ENCODE measurements at regions not wholly inside any gene's neighbourhood (a gene's known extent, or its start where the extent isn't known, plus 50 kb on each side); places are given as distances from the start of the nearest gene placed in this dataset.
"Not testable (repeated sequence)": the region's sequence is repeated elsewhere in the genome, so short reads cannot be mapped to it uniquely, and the experiment has no call there.

- no peak for ATAC-seq (replicated peaks)
- H3K4me3 Mint-ChIP-seq, result no peak overlapping the region
- no peak for DNase-seq
- H3K27ac Mint-ChIP-seq, result no peak overlapping the region
- H3K27me3 Mint-ChIP-seq, result no peaks in the 10 kb centered on the region
- no peaks in the 10 kb centered on the region for H3K4me1 Mint-ChIP-seq (ENCODE audit: low read depth in 2 of 2)
- peaks cover 0 to 3% of the 10 kb centered on the region in 2 donors for H3K9me3 Mint-ChIP-seq
- H3K36me3 Mint-ChIP-seq (ENCODE audit: insufficient read depth), result no peaks in the 10 kb centered on the region
Measured at GRCh38 chrX:10676235-10676957, 56.0 kb upstream of the MID1 start.

- Mint-ChIP-seq H3K4me1 (ENCODE audit: low read depth in 2 of 2) (no peaks in the 10 kb centered on the region), H3K9me3 (no peaks in the 10 kb centered on the region), H3K27me3 (no peaks in the 10 kb centered on the region), H3K27ac (no peak overlapping the region), H3K36me3 (ENCODE audit: insufficient read depth) (no peaks in the 10 kb centered on the region), H3K4me3 (no peak overlapping the region)
- ATAC-seq (replicated peaks), result no peak
- no peak for DNase-seq
Measured at GRCh38 chrX:10677490-10677889, 57.1 kb upstream of the MID1 start.

- no peaks in the 10 kb centered on the region for H3K4me1 Mint-ChIP-seq (ENCODE audit: low read depth in 2 of 2)
- no peak overlapping the region for H3K4me3 Mint-ChIP-seq
- H3K27ac Mint-ChIP-seq, result no peak overlapping the region
- ATAC-seq (replicated peaks), result no peak
- H3K36me3 Mint-ChIP-seq (ENCODE audit: insufficient read depth), result peaks cover 2% of the 10 kb centered on the region
- H3K27me3 Mint-ChIP-seq, result no peaks in the 10 kb centered on the region
- no peaks in the 10 kb centered on the region for H3K9me3 Mint-ChIP-seq
- no peak for DNase-seq
Measured at GRCh38 chrX:10679387-10679786, 59.0 kb upstream of the MID1 start.

- Mint-ChIP-seq H3K9me3 (no peaks in the 10 kb centered on the region), H3K4me1 (ENCODE audit: low read depth in 2 of 2) (no peaks in the 10 kb centered on the region), H3K4me3 (no peak overlapping the region), H3K27me3 (no peaks in the 10 kb centered on the region), H3K27ac (no peak overlapping the region), H3K36me3 (ENCODE audit: insufficient read depth) (peaks cover 4% of the 10 kb centered on the region)
- ATAC-seq (replicated peaks) (no peak), DNase-seq (no peak)
Measured at GRCh38 chrX:10681167-10681566, 60.8 kb upstream of the MID1 start.

- not testable (repeated sequence) for DNase-seq; H3K9me3 Mint-ChIP-seq; H3K36me3 Mint-ChIP-seq (ENCODE audit: insufficient read depth); ATAC-seq (replicated peaks); H3K27ac Mint-ChIP-seq; H3K4me3 Mint-ChIP-seq; H3K4me1 Mint-ChIP-seq (ENCODE audit: low read depth in 2 of 2); H3K27me3 Mint-ChIP-seq
Measured at GRCh38 chrX:10683631-10684030, 63.2 kb upstream of the MID1 start.

- H3K27ac Mint-ChIP-seq, result no peak overlapping the region
- H3K4me3 Mint-ChIP-seq, result no peak overlapping the region
- peaks cover 4% of the 10 kb centered on the region for H3K36me3 Mint-ChIP-seq (ENCODE audit: insufficient read depth)
- H3K9me3 Mint-ChIP-seq, result no peaks in the 10 kb centered on the region
- H3K4me1 Mint-ChIP-seq (ENCODE audit: low read depth in 2 of 2), result no peaks in the 10 kb centered on the region
- ATAC-seq (replicated peaks), result no peak
- H3K27me3 Mint-ChIP-seq, result no peaks in the 10 kb centered on the region
- no peak for DNase-seq
Measured at GRCh38 chrX:10685923-10686595, 65.7 kb upstream of the MID1 start.

GRCh38 chrX:10691751-10692150 lies 71.4 kb upstream of the MID1 start:
- H3K36me3 Mint-ChIP-seq (ENCODE audit: insufficient read depth); ATAC-seq (replicated peaks); H3K4me1 Mint-ChIP-seq (ENCODE audit: low read depth in 2 of 2); H3K4me3 Mint-ChIP-seq; H3K27me3 Mint-ChIP-seq; DNase-seq; H3K9me3 Mint-ChIP-seq; H3K27ac Mint-ChIP-seq: not testable (repeated sequence)

DNA sequence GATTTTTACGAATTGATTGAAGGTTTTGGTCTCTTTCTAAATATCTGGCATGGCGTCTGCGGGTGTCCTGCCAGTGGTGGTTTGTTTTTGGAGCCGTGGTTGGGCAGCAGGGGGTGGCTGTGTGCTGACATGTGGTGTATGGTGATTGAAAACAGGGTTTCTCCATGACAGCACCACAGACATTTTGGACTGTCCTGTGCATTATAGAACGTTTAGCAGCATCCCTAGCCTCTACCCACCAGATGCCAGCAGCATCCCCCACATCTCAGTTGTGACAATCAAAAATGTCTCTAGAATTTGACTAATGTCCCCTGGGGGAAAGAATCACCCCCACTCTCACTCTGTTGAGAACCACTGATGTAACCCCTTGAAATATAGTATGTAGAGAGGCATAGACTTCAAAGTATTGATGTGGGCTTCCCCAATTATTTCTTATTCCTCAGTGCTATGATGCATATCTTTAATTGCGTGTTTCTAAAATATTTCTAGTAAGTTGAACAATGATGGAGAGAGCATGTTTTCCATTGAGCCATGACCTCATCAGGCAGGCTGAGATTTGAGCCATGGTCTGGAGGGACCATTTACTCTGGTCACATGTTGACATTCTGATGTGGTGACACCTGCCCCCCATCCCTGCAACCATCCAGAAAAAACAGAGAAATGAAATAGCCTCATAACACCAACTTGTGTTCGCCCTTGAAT lies 77.4 kb upstream of the MID1 start:
- DNase-seq (no peak), ATAC-seq (replicated peaks) (no peak)
- Mint-ChIP-seq H3K27ac (no peak overlapping the region), H3K4me3 (no peak overlapping the region), H3K36me3 (ENCODE audit: insufficient read depth) (no peaks in the 10 kb centered on the region), H3K4me1 (ENCODE audit: low read depth in 2 of 2) (no peaks in the 10 kb centered on the region), H3K27me3 (no peaks in the 10 kb centered on the region), H3K9me3 (no peaks in the 10 kb centered on the region)

- no peaks in the 10 kb centered on the region for H3K27me3 Mint-ChIP-seq
- no peaks in the 10 kb centered on the region for H3K9me3 Mint-ChIP-seq
- no peak for ATAC-seq (replicated peaks)
- H3K36me3 Mint-ChIP-seq (ENCODE audit: insufficient read depth), result no peaks in the 10 kb centered on the region
- no peaks in the 10 kb centered on the region for H3K4me1 Mint-ChIP-seq (ENCODE audit: low read depth in 2 of 2)
- H3K27ac Mint-ChIP-seq, result no peak overlapping the region
- no peak overlapping the region for H3K4me3 Mint-ChIP-seq
- DNase-seq, result no peak
Measured at GRCh38 chrX:10698318-10698640, 77.9 kb upstream of the MID1 start.

- no peaks in the 10 kb centered on the region for H3K36me3 Mint-ChIP-seq (ENCODE audit: insufficient read depth)
- H3K9me3 Mint-ChIP-seq, result no peaks in the 10 kb centered on the region
Measured at GRCh38 chrX:10702031-10702430, 81.6 kb upstream of the MID1 start.

GRCh38 chrX:10706342-10706741 lies 86.0 kb upstream of the MID1 start:
- not testable (repeated sequence) for H3K27me3 Mint-ChIP-seq; DNase-seq; H3K9me3 Mint-ChIP-seq; H3K4me3 Mint-ChIP-seq; ATAC-seq (replicated peaks); H3K27ac Mint-ChIP-seq; H3K36me3 Mint-ChIP-seq (ENCODE audit: insufficient read depth); H3K4me1 Mint-ChIP-seq (ENCODE audit: low read depth in 2 of 2)

More at GRCh38 chrX:10702031-10702430, 81.6 kb upstream of the MID1 start:
- Mint-ChIP-seq H3K4me1 (ENCODE audit: low read depth in 2 of 2) (no peaks in the 10 kb centered on the region), H3K27ac (no peak overlapping the region), H3K27me3 (no peaks in the 10 kb centered on the region), H3K4me3 (no peak overlapping the region)
- ATAC-seq (replicated peaks), result no peak
- no peak for DNase-seq

DNA sequence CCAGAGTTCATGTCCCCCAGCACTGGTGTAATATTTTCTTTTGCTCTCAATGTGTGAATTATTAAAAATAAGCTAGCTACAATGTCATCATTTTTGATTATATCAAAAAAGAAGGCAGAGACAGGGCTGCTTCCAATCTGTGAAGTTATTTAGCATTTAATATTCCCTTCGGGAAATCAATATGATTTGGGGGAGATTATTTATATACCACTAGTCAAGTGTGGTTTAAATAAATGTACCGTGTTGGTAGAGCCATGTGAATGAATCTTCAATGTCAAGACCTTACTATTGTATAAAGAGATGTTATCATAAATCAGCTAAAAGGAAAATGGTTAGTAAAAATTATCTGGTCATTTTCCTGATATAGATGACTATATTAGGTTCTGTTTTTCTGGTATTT lies 87.4 kb upstream of the MID1 start:
- no peak overlapping the region for H3K27ac Mint-ChIP-seq

GRCh38 chrX:10709276-10709675 lies 88.9 kb upstream of the MID1 start:
- DNase-seq, result no peak
- H3K27ac Mint-ChIP-seq, result no peak overlapping the region
- no peaks in the 10 kb centered on the region for H3K36me3 Mint-ChIP-seq (ENCODE audit: insufficient read depth)
- H3K9me3 Mint-ChIP-seq, result no peaks in the 10 kb centered on the region
- H3K27me3 Mint-ChIP-seq, result no peaks in the 10 kb centered on the region
- no peaks in the 10 kb centered on the region for H3K4me1 Mint-ChIP-seq (ENCODE audit: low read depth in 2 of 2)
- no peak overlapping the region for H3K4me3 Mint-ChIP-seq
- no peak for ATAC-seq (replicated peaks)

More for the DNA sequence above, 87.4 kb upstream of the MID1 start:
- Mint-ChIP-seq H3K36me3 (ENCODE audit: insufficient read depth) (no peaks in the 10 kb centered on the region), H3K27me3 (no peaks in the 10 kb centered on the region), H3K4me1 (ENCODE audit: low read depth in 2 of 2) (no peaks in the 10 kb centered on the region), H3K9me3 (no peaks in the 10 kb centered on the region), H3K4me3 (no peak overlapping the region)
- ATAC-seq (replicated peaks), result no peak
- DNase-seq, result no peak

DNA sequence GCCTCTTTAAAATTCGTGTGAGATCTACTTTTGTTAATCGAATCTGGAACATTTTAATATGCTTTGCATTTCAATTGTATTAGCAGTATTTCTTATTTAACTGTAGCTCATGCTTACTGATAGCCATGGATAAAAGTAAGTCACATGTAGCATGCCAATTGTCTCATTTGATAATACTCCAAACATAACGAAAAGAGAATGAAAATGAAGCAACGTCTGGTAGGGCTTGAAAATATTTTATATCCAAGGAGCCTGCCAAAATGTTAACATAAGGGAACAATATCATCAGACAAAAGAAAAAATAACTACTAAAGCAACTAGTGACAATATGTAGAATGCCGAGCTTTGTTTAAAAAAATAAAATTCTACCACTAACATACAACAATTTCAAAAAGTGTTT lies 94.1 kb upstream of the MID1 start:
- Mint-ChIP-seq H3K27ac (no peak overlapping the region), H3K27me3 (no peaks in the 10 kb centered on the region), H3K4me3 (no peak overlapping the region), H3K9me3 (no peaks in the 10 kb centered on the region), H3K4me1 (ENCODE audit: low read depth in 2 of 2) (no peaks in the 10 kb centered on the region), H3K36me3 (ENCODE audit: insufficient read depth) (no peaks in the 10 kb centered on the region)
- DNase-seq (no peak), ATAC-seq (replicated peaks) (no peak)

All from effector memory CD8-positive, alpha-beta T cell (primary cell).